ENCODE measurements at regions not wholly inside any gene's neighbourhood (a gene's known extent, or its start where the extent isn't known, plus 50 kb on each side); places are given as distances from the start of the nearest gene placed in this dataset.

- no peaks in the 10 kb centered on the region for H3K79me2 ChIP-seq (ENCODE audit: insufficient read depth, low read length)
- ATAC-seq (ENCODE audit: insufficient read depth, low read depth), result no peak
- no peaks in the 10 kb centered on the region for H3K4me1 ChIP-seq (ENCODE audit: insufficient read depth, low read length)
- H3K9me3 ChIP-seq (ENCODE audit: insufficient read depth, low read length, severe bottlenecking), result no peaks in the 10 kb centered on the region
- H2AFZ ChIP-seq (ENCODE audit: low read depth, low read length), result no peak overlapping the region
- H4K20me1 ChIP-seq (ENCODE audit: insufficient read depth, low read length), result no peaks in the 10 kb centered on the region
- H3K9ac ChIP-seq (ENCODE audit: low read depth, low read length), result no peak overlapping the region
- no peak for TF ChIP-seq CTCF (IDR thresholded peaks at IDR 0.05; ENCODE audit: borderline replicate concordance, extremely low read depth, low read length, poor library complexity, severe bottlenecking)
- no peak for TF ChIP-seq EZH2 (IDR thresholded peaks at IDR 0.05; ENCODE audit: borderline replicate concordance, low read depth, low read length, severe bottlenecking)
- no peaks in the 10 kb centered on the region for H3K27me3 ChIP-seq (ENCODE audit: insufficient read depth, low read length, poor library complexity)
- H3K27ac ChIP-seq (ENCODE audit: low read length), result no peak overlapping the region
- no peak overlapping the region for H3K4me3 ChIP-seq (ENCODE audit: low read depth in 1 of 2, low read length in 2 of 2)
- no peak overlapping the region for H3K4me2 ChIP-seq (ENCODE audit: insufficient read depth, low read length)
- no peak for DNase-seq
- H3K36me3 ChIP-seq (ENCODE audit: insufficient read depth, low read length), result no peaks in the 10 kb centered on the region
These were observed 61.7 kb downstream of the SLIT2 start for GRCh38 chr4:20313237-20314030.

GRCh38 chr4:20317424-20317985 is 65.8 kb downstream of the SLIT2 start:
- H3K4me2 ChIP-seq (ENCODE audit: insufficient read depth, low read length), result no peak overlapping the region
- no peaks in the 10 kb centered on the region for H3K27me3 ChIP-seq (ENCODE audit: insufficient read depth, low read length, poor library complexity)
- H3K27ac ChIP-seq (ENCODE audit: low read length), result no peak overlapping the region
- H4K20me1 ChIP-seq (ENCODE audit: insufficient read depth, low read length), result no peaks in the 10 kb centered on the region
- H3K9me3 ChIP-seq (ENCODE audit: insufficient read depth, low read length, severe bottlenecking), result no peaks in the 10 kb centered on the region
- no peaks in the 10 kb centered on the region for H3K36me3 ChIP-seq (ENCODE audit: insufficient read depth, low read length)
- DNase-seq (no peak), ATAC-seq (ENCODE audit: insufficient read depth, low read depth) (no peak)
- no peak for TF ChIP-seq CTCF (IDR thresholded peaks at IDR 0.05; ENCODE audit: borderline replicate concordance, extremely low read depth, low read length, poor library complexity, severe bottlenecking)
- no peak for TF ChIP-seq EZH2 (IDR thresholded peaks at IDR 0.05; ENCODE audit: borderline replicate concordance, low read depth, low read length, severe bottlenecking)
- H3K9ac ChIP-seq (ENCODE audit: low read depth, low read length), result no peak overlapping the region
- no peaks in the 10 kb centered on the region for H3K4me1 ChIP-seq (ENCODE audit: insufficient read depth, low read length)
- no peaks in the 10 kb centered on the region for H3K79me2 ChIP-seq (ENCODE audit: insufficient read depth, low read length)
- H2AFZ ChIP-seq (ENCODE audit: low read depth, low read length), result no peak overlapping the region
- H3K4me3 ChIP-seq (ENCODE audit: low read depth in 1 of 2, low read length in 2 of 2), result no peak overlapping the region

GRCh38 chr4:20318001-20318908 is 66.5 kb downstream of the SLIT2 start:
- no peak for TF ChIP-seq CTCF (IDR thresholded peaks at IDR 0.05; ENCODE audit: borderline replicate concordance, extremely low read depth, low read length, poor library complexity, severe bottlenecking)
- no peak for TF ChIP-seq EZH2 (IDR thresholded peaks at IDR 0.05; ENCODE audit: borderline replicate concordance, low read depth, low read length, severe bottlenecking)
- Histone ChIP-seq H3K27ac (ENCODE audit: low read length) (no peak overlapping the region), H2AFZ (ENCODE audit: low read depth, low read length) (no peak overlapping the region), H3K9ac (ENCODE audit: low read depth, low read length) (no peak overlapping the region), H3K4me2 (ENCODE audit: insufficient read depth, low read length) (no peak overlapping the region), H3K36me3 (ENCODE audit: insufficient read depth, low read length) (no peaks in the 10 kb centered on the region), H3K4me1 (ENCODE audit: insufficient read depth, low read length) (no peaks in the 10 kb centered on the region), H3K4me3 (ENCODE audit: low read depth in 1 of 2, low read length in 2 of 2) (no peak overlapping the region), H3K9me3 (ENCODE audit: insufficient read depth, low read length, severe bottlenecking) (no peaks in the 10 kb centered on the region), H3K79me2 (ENCODE audit: insufficient read depth, low read length) (no peaks in the 10 kb centered on the region), H3K27me3 (ENCODE audit: insufficient read depth, low read length, poor library complexity) (no peaks in the 10 kb centered on the region), H4K20me1 (ENCODE audit: insufficient read depth, low read length) (no peaks in the 10 kb centered on the region)
- ATAC-seq (ENCODE audit: insufficient read depth, low read depth) (no peak), DNase-seq (no peak)

All from DND-41 (cell line).